ENCODE measurements at regions not wholly inside any gene's neighbourhood (a gene's known extent, or its start where the extent isn't known, plus 50 kb on each side); places are given as distances from the start of the nearest gene placed in this dataset.

DNA sequence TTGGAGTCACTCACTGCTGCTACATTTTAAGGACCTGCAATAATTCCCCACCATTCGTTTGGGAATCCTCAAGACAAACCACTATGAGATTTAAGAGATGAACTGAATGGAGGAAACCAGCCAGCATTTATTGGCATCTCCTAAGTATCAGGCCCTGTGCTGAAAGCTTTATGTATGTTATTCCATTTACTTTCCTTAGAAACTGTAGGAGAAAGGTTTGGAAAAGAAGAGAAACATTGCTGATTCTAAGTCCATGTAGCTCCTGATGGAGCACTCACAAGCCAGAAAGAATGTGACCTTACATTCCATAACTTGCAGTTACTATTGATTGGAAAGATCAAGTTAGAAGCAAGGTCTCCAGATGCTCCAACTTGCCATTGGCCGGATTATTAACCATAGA is 267.4 kb downstream of the GAS1 start:
- no peak for DNase-seq

DNA sequence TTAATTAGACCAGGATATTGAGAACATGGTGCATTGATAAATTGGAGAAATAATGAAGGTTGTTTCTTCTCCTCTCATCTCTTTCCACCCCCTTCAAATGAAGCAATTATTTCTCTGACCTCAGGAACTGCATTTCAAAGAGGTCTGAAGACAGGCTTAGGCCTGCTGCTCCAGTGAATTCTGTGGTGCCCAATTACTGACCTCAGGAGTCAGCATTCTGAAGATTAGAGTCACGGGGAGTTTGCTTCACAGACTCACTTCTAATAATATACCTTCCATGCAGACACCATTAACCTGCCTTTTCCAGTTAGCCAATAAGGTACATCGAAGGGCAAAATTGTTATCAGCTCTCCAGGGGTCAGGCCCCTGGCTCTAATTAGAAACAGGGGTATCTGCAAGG is 270.9 kb downstream of the GAS1 start:
- DNase-seq = no peak

DNA sequence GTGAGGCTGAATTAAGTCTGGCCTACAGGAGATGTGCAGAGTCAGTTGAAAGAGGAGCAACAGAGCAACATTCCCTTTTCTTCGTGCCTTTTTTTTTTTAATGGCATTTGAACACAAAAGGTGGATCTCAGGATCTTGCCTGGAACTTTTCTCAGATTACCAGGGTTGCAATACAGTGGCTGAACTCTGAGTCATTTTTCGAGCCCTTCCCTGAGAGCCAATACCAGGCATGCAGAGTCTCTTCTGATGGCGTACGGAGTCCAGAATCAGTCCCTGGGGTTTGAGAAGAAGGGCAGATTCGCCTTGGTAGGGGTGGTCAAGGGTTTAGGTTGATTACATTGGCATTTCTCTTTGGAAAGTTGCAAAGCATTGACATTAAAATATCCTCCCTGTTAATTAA is 271.5 kb downstream of the GAS1 start:
- DNase-seq = no peak

DNA sequence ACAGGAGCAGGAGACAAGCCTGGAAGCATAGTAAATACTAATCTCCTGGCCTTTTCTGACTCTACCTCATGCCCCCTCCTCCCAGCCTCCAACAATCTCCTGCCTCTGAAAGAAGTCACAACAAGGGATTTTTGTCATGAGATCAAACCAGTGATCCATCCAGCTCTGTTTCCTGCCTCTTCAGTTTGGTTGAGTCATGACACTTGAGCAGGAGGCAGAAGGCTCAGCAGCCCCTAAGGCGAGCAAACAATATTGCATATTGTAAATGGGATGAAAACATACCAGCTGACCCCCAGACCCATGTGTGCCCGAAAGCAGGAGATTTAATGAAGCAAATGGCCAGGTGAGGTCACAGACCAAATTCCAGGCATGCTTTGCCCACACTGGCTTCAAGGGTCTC is 272.8 kb downstream of the GAS1 start:
- DNase-seq = no peak

- no peak for DNase-seq
Observed at GRCh38 chr9:86672966-86673365, 274.3 kb downstream of the GAS1 start.

GRCh38 chr9:86672301-86672700 is 275.0 kb downstream of the GAS1 start:
- no peak for DNase-seq

GRCh38 chr9:86671018-86671417 is 276.3 kb downstream of the GAS1 start:
- no peak for DNase-seq

GRCh38 chr9:86670536-86670935 is 276.8 kb downstream of the GAS1 start:
- DNase-seq = no peak

DNA sequence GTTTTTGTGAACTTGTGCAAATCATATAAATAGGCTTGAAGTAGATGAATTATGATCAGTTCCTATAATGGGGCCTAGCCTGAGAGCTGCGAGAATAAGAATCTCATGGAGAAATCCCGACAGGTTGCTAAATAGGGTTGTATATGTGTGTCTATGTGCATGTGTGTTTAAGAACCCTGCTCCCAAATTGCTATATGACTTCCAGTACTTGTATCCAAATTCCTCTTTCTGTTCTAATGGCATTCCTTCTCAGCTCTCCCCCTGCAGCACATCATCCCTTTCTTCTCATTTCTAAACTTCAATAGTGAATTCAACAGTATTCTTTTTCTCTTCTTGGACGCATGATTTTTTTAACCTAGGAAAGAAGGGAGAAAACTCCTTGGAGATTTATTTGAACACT is 277.2 kb downstream of the GAS1 start:
- DNase-seq = no peak

DNA sequence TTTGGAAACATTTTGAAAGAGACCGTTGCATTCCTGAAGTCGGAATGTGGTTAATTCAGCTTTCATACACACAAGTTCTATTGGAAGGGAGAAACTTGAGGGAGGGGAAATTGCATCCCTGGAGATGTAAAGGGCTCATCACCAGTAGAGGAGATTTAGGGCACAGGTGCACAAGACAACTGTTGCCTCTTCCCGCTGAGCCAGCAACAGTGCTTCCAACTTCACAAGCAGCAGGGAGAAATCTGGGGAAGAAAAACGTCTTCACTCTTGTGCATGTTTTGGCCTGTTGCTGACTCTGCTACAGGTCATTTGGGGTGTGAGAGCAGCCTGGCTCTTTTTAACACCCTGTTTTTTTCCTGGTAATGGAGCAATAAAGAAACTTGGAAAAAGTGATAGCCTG is 277.9 kb downstream of the GAS1 start:
- DNase-seq = no peak

DNA sequence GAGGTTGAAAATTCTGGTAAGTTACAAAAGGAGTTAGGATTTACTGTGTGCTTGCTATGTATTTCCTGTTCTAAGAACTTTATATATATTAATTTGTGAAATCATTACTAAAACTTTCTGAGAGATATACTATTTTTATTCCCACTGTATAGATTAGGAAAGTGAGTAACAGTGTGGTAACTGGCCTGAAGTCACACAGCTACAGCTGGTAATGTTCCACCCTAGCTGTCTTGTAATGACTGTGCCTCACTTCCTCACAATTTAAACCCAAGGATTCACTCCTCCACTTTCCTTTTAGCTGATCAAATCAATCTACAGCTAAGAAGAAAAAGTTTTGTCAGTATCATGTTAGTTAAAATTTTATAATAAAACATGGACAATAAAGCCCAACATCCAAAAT is 278.8 kb downstream of the GAS1 start:
- DNase-seq = no peak

DNA sequence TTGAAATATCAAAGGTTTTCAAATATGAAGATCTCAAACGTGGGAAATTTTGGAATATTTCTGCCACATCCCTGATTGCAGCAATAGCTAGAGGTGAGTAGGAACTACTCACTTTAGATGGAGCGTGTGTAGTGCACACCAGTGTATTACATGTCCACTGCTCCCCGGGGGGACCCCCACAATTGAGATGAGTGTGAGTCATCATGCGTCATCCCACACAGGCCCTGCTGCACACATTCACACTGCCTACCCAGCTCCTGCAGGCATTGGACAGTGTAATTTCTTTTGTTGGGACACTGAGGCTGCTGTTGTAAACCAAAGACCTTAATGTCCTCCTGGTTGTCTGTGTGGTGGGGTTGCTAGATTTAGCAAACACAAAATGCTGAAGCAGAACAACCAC is 280.0 kb downstream of the GAS1 start:
- no peak for DNase-seq

- no peak for DNase-seq
Observed at GRCh38 chr9:86665416-86665815, 281.9 kb downstream of the GAS1 start.

DNA sequence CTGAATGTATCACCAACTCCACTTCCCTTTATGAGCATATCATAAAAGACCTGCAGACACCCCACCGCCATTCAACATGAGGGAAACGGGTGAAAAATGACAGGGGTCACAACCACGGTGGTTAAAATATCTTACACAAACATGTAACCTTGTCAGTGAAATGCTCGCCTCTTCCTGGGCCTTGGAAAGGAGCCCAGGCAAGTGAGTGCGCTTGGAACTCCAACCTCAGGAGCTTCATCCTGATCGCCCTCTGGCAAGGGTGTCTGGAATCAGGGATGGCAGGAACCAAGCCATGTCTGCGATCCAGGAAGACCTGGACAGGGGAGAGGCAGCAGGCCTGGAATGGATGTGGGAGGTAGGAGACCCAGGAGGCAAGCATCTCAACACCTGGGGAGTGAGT is 282.7 kb downstream of the GAS1 start:
- DNase-seq = no peak

GRCh38 chr9:86663905-86664304 is 283.4 kb downstream of the GAS1 start:
- DNase-seq = no peak

- DNase-seq = no peak
Observed at GRCh38 chr9:86662890-86663468, 284.3 kb downstream of the GAS1 start.

DNA sequence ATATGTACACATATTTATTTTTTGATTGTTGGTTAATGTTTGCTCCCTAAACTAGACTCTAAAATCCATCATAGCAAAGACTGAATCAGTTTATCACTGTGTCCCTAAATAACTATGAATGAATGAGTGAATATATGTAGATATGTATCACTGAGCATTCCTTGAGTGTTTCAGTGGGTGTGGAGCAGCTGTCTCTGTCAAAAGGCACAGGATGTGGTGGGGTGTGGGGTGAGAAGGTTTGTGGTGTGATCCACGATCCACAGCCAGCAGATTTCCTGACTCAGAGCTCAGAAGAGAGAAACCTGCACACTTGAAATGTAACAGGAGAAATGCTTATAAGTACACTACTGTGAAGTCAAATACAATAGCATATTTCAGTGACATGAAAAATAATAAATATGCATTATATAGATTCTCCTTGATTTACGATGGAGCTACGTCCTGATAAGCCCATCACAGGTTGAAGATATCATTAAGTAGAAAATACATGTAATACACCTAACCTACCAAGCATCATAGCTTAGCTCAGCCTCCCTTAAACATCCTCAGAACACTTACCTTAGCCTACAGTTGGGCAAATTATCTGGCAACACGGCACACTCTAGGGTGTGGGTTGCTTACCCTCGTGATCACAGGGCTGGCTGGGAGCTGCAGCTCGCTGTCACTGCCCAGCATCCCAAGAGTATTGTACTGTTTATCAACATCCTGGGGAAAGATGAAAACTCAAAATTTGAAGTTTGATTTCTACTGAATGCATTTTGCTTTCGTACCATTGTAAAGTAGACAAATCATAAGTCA is 287.0 kb downstream of the GAS1 start:
- DNase-seq = no peak

GRCh38 chr9:86659413-86660046 is 287.8 kb downstream of the GAS1 start:
- DNase-seq = no peak

DNA sequence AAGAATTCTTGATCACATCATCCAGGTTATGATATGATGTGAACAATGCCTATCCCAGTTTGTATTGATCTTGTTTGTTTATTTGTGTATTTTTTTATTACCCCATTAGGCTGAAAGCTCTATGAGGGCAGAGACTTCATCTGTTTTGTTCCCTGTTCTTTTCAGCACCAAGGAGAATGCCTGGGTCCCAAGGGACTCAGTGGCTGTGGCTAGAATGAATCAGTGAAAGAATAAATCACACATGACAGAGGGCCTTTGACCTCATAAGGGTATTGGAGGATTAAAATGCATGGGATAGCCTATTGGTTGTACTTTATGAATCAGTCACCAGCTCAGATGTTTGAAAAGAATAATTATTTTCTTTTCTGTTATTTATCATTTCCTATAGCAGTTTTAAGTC is 292.2 kb downstream of the GAS1 start:
- no peak for DNase-seq

- DNase-seq = no peak
Observed at GRCh38 chr9:86653466-86653865, 293.8 kb downstream of the GAS1 start.

DNA sequence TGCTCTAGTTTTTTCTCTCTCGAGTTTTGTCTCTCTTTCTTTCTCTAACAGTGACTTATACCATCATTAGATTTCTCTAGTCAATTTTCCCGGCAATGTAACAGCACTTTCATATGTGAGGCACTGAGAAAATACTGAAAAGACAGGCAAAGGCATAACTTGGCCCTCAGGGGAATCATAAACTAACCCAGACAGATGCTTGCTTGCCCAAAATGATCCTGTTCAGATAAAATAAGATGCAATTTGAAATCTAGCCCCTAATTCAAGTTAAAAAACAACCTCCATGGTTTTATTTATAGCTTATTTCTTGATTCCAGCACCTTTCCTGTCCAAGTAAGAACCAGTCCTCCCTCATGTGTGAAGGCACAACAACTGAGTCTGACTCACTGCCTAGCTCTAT is 294.6 kb downstream of the GAS1 start:
- no peak for DNase-seq

DNA sequence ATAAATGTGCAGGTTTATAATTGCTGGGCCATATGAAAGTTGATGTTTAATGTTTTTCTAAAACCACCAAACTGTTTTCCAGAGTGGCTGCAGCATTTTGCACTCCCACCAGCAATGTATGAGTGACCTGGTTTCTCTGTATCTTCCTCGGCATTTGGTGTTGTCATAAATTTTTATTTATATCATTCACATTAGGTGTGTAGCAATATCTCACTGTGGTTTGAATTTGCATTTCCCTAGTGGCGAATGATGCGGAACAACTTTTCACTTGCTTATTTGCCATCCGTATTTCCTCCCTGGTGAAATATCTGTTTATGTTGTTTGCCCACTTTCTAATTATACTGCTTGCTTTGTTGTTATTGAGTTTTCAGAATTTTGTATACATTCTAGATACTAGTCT is 295.7 kb upstream of the TUT7 start:
- no peak for DNase-seq

GRCh38 chr9:86648828-86649170 is 294.6 kb upstream of the TUT7 start:
- no peak for DNase-seq

GRCh38 chr9:86648156-86648827 is 294.1 kb upstream of the TUT7 start:
- DNase-seq = no peak
